ENCODE measurements at regions not wholly inside any gene's neighbourhood (a gene's known extent, or its start where the extent isn't known, plus 50 kb on each side); places are given as distances from the start of the nearest gene placed in this dataset.
"Not testable (repeated sequence)": the region's sequence is repeated elsewhere in the genome, so short reads cannot be mapped to it uniquely, and the experiment has no call there.

DNA sequence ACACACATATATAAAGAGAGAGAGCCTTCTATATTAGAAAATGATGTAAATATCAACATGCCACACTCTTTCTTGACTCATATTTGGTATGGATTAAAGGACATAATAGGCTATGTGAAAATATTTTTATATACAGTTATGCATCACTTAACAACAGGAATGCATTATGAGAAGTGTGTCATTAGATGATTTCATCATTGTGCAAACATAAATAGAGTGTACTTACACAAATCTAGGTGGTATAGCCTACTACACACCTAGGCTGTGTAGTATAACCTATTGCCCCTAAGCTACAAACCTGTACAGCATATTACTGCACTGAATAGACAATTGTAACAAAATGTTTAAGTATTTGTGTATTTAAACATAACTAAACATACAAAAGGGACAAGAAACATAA is 354.8 kb upstream of the CNTNAP5 start:
- no peak for DNase-seq (ENCODE audit: low read depth)
- TF ChIP-seq POLR2A (IDR thresholded peaks at IDR 0.05; ENCODE audit: extremely low read depth, insufficient read length) = no peak
- TF ChIP-seq, protein P1, sequence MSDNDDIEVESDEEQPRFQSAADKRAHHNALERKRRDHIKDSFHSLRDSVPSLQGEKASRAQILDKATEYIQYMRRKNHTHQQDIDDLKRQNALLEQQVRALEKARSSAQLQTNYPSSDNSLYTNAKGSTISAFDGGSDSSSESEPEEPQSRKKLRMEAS (IDR thresholded peaks at IDR 0.05; ENCODE audit: low read depth, low read length) = no peak
- no peak for TF ChIP-seq MYC (IDR thresholded peaks at IDR 0.05; ENCODE audit: low read depth, low read length)
- no peak overlapping the region for H3K4me3 ChIP-seq (ENCODE audit: low read depth, low read length)

DNA sequence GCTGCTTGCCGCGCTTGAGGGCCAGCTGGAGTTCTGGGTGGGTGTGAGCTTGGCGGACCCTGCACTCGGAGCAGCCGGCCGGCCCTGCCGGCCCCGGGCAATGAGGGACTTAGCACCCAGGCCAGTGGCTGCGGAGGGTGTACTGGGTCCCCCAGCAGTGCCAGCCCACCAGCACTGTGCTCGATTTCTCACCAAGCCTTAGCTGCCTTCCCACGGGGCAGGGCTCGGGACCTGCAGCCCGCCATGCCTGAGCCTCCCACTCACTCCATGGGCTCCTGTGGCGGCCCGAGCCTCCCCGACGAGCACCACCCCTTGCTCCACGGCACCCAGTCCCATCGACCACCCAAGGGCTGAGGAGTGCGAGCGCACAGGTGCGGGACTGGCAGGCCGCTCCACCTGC is 341.3 kb upstream of the CNTNAP5 start:
- DNase-seq (ENCODE audit: low read depth); H3K4me3 ChIP-seq (ENCODE audit: low read depth, low read length): not testable (repeated sequence)

DNA sequence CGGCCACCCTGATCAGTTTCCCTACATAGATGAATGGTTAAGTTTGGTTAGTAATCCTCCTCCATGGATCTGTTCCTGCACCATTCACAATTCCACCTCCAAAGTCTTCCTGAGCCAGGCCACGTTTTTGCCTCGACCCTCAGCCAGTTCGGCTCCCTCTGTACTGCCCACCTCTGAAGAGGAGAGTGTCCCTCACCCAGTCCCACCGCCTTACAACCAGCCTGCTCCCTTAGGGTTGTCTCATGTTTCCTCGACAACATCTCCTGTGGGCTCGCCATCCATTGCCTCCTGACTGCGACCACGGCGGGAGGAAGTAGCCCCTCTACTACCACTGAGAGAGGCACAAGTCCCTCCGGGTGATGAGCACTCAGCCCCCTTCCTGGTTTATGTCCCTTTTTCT is 338.0 kb upstream of the CNTNAP5 start:
- TF ChIP-seq, protein P1 (IDR thresholded peaks at IDR 0.05; ENCODE audit: low read depth, low read length) = no peak
- TF ChIP-seq, protein P2, sequence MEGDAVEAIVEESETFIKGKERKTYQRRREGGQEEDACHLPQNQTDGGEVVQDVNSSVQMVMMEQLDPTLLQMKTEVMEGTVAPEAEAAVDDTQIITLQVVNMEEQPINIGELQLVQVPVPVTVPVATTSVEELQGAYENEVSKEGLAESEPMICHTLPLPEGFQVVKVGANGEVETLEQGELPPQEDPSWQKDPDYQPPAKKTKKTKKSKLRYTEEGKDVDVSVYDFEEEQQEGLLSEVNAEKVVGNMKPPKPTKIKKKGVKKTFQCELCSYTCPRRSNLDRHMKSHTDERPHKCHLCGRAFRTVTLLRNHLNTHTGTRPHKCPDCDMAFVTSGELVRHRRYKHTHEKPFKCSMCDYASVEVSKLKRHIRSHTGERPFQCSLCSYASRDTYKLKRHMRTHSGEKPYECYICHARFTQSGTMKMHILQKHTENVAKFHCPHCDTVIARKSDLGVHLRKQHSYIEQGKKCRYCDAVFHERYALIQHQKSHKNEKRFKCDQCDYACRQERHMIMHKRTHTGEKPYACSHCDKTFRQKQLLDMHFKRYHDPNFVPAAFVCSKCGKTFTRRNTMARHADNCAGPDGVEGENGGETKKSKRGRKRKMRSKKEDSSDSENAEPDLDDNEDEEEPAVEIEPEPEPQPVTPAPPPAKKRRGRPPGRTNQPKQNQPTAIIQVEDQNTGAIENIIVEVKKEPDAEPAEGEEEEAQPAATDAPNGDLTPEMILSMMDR (IDR thresholded peaks at IDR 0.05; ENCODE audit: low read depth, low read length) = no peak
- no peak for TF ChIP-seq MYC (IDR thresholded peaks at IDR 0.05; ENCODE audit: low read depth, low read length)
- no peak for TF ChIP-seq POLR2A (IDR thresholded peaks at IDR 0.05; ENCODE audit: extremely low read depth, insufficient read length)

DNA sequence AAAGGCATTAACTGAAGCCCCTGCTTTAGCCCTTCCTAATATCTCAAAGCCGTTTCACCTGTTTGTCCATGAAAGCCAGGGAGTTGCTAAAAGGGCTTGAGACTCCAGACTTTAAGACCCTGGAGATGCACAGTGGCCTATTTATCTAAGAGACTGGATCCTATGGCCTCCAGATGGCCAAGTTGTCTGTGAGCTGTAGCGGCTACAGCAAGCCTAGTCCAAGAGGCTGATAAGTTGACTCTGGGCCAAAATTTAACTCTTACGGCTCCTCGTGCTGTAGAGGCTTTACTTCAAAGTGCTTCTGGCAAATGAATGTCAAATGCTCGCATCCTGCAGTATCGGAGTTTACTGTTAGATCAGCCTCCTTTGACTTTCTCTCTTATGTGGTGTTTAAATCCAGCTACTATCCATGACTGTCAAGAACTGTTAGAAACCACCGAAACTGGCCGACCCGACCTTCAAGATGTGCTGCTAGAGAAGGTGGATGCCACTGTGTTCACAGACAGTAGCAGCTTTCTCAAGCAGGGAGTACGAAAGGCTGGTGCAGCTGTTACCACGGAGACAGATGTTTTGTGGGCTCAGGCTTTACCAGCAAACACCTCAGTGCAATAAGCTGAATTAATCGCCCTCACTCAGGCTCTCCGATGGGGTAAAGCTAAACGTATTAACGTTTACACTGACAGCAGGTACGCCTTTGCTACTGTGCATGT is 336.7 kb upstream of the CNTNAP5 start:
- no peak for DNase-seq (ENCODE audit: low read depth)
- TF ChIP-seq POLR2A (IDR thresholded peaks at IDR 0.05; ENCODE audit: extremely low read depth, insufficient read length) = no peak
- TF ChIP-seq, protein P1 (IDR thresholded peaks at IDR 0.05; ENCODE audit: low read depth, low read length) = no peak
- TF ChIP-seq, protein P2 (IDR thresholded peaks at IDR 0.05; ENCODE audit: low read depth, low read length) = no peak
- TF ChIP-seq MYC (IDR thresholded peaks at IDR 0.05; ENCODE audit: low read depth, low read length) = no peak
- no peak overlapping the region for H3K4me3 ChIP-seq (ENCODE audit: low read depth, low read length)

More for the DNA sequence above, 338.0 kb upstream of the CNTNAP5 start:
- H3K4me3 ChIP-seq (ENCODE audit: low read depth, low read length) = no peak overlapping the region
- no peak for DNase-seq (ENCODE audit: low read depth)

DNA sequence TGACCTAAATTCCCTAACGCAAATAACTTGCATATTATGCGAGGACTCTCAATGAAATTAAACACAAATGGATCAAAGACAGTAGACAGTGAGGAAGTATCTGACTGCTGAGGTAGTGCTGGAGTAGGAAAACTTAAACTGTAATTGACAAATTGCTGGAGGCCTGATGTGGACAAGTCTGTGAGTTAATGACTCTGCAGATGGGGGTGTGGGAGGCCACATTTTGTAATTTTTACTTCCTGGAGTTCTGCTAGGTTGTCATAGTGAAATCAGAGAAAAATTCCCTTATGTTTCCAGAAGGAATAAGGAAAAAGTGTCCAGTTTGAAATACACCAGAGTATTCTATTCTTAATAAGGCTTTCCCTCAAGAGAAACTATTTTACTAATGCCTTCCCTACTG is 333.0 kb upstream of the CNTNAP5 start:
- TF ChIP-seq, protein P2 (IDR thresholded peaks at IDR 0.05; ENCODE audit: low read depth, low read length) = no peak
- TF ChIP-seq, protein P1 (IDR thresholded peaks at IDR 0.05; ENCODE audit: low read depth, low read length) = no peak
- TF ChIP-seq MYC (IDR thresholded peaks at IDR 0.05; ENCODE audit: low read depth, low read length) (no peak), POLR2A (IDR thresholded peaks at IDR 0.05; ENCODE audit: extremely low read depth, insufficient read length) (no peak)
- no peak for DNase-seq (ENCODE audit: low read depth)
- H3K4me3 ChIP-seq (ENCODE audit: low read depth, low read length) = no peak overlapping the region

DNA sequence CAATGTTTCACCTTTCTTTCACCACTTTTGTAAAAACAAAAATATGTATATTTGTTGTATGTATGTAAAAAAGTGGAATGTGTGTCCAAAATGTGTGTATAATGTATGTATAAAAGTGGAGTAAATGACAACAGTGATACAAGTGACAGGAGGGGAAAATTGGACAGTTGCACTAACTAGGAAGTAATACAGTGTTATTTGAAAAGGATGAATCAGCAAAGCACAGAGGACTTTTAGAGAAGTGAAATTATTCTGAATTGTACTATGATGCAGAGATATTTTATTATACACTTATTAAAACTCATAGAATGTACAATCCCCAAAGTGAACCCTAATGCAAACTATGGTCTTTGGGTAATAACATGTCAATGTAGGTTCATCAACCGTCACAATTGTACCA is 331.3 kb upstream of the CNTNAP5 start:
- no peak overlapping the region for H3K4me3 ChIP-seq (ENCODE audit: low read depth, low read length)
- no peak for DNase-seq (ENCODE audit: low read depth)
- TF ChIP-seq POLR2A (IDR thresholded peaks at IDR 0.05; ENCODE audit: extremely low read depth, insufficient read length) (no peak), MYC (IDR thresholded peaks at IDR 0.05; ENCODE audit: low read depth, low read length) (no peak)
- TF ChIP-seq, protein P2 (IDR thresholded peaks at IDR 0.05; ENCODE audit: low read depth, low read length) = no peak
- TF ChIP-seq, protein P1 (IDR thresholded peaks at IDR 0.05; ENCODE audit: low read depth, low read length) = no peak

Measured in NB4 (cell line).